ENCODE measurements at regions not wholly inside any gene's neighbourhood (a gene's known extent, or its start where the extent isn't known, plus 50 kb on each side); places are given as distances from the start of the nearest gene placed in this dataset.

DNA sequence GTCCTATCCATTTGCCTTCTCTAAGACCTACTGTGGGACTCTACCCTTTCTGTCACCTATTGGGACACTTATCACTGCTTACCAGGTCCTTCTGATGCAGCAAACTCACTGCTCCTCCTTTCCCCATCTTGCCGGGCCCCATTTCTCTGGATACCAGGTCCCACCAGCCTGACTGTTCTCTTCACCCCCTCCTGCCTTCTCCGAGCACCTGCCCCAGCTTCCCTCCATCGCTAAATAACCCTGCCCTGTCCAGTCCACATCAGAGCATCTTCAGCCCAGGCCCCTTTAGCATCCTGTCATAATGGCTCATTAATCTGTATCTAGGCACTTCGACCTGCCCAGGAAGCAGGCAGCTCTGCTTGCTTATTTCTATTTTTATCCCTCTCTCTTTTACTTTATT is 74.7 kb downstream of the CRYGS start:
- TF ChIP-seq, protein P1, sequence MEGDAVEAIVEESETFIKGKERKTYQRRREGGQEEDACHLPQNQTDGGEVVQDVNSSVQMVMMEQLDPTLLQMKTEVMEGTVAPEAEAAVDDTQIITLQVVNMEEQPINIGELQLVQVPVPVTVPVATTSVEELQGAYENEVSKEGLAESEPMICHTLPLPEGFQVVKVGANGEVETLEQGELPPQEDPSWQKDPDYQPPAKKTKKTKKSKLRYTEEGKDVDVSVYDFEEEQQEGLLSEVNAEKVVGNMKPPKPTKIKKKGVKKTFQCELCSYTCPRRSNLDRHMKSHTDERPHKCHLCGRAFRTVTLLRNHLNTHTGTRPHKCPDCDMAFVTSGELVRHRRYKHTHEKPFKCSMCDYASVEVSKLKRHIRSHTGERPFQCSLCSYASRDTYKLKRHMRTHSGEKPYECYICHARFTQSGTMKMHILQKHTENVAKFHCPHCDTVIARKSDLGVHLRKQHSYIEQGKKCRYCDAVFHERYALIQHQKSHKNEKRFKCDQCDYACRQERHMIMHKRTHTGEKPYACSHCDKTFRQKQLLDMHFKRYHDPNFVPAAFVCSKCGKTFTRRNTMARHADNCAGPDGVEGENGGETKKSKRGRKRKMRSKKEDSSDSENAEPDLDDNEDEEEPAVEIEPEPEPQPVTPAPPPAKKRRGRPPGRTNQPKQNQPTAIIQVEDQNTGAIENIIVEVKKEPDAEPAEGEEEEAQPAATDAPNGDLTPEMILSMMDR (IDR thresholded peaks at IDR 0.05): no peak
- TF ChIP-seq ZFX (IDR thresholded peaks at IDR 0.05; ENCODE audit: borderline replicate concordance): no peak
